Medulla oblongata (tissue), 1 donor: ENCODE measurements at regions not wholly inside any gene's neighbourhood (a gene's known extent, or its start where the extent isn't known, plus 50 kb on each side); places are given as distances from the start of the nearest gene placed in this dataset.

Source experiments
- DNase-seq: peaks from one replicate; pipeline ENCODE4 v3.0.0-alpha.2; 2015; ENCODE audit errors: extremely low spot score

DNA sequence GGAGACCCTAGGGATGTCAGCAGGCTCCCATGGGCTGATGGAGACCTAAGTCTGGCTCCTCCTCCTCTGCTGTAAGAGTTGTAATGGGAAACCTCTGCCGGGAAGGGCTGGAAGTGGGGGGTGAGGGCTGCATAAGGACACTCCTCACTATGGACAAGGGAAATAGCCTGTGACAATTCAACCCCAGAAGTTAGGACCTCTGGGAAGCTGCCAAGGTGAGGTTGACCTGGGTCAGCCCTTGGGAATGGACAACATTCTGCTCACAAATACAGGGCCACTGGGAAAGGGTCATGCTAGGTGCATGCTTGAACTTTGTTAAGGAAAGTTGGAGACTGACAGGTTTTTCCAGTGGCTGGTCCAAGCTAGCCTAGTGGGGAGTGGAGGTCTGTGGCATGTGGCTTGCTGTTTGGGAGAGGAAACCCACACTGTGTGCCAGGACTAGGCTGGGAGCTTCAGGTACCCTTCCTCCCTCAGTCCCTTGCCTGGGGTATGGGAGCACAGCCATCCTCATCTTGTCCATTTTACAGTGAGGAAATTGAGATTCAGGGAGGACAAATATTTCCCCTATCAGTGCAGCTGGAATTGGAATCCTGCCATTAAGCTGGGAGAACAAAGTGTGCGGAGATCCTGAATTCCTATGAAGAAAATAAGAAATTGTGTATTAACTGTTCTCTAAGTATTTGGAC, 190.4 kb downstream of the SALL1 start:
- DNase-seq = no peak

DNA sequence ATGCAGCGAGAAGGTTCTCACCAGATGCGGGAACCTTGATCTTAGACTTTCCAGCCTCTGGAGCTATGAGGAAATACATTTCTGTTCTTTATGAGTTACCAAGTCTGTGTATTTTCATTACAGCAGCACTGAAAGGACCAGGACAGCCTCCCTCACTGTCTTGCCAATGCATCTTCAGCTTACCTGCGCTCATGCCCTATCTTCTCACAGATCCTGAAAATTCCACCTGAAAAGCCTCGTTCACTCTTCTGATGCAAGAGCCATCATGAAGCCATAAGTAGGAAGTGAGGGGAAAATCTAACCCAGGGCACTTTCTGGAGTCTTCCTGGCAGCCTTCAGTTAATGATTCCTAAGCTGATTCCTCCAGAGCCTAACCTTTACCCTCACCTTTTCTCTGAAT, 194.0 kb downstream of the SALL1 start:
- no peak for DNase-seq

DNA sequence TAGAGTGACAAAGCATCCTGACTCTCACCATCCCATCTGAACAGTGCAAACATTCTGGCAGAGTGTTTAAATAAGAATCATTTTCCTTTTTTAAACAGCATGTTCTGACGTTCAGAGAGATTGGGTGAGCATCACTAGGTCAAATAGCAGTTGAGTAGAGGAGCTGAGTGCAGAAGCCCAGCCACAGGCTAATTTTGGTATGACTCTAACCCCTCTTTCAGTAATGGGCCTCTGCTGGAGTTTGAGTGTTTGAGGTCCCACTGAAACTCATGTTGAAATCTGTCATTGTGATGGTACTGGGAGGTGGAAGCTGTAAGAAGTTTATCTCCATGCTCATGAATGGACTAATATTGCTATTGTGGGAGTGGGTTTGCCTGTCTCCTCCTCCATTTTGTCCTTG, 194.4 kb downstream of the SALL1 start:
- DNase-seq = no peak

DNA sequence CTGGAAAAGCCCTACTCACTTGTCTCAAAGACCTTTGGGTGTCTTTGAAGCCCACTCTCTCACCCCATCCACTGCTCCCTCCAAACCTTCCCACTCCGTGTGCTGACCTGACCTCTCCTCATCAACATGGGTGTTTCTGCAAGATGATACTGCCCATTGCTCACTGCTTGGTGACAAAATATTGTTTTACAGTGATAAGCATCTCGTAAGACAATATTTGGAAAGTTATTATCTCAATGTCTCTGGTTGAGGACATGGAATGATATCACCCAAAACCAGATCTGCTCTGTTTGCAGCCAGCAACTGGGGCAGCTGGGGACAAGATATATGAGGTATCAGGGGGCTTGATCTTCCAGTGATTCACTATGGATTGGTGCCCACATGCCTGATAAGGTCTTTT, 195.8 kb downstream of the SALL1 start:
- DNase-seq = no peak

DNA sequence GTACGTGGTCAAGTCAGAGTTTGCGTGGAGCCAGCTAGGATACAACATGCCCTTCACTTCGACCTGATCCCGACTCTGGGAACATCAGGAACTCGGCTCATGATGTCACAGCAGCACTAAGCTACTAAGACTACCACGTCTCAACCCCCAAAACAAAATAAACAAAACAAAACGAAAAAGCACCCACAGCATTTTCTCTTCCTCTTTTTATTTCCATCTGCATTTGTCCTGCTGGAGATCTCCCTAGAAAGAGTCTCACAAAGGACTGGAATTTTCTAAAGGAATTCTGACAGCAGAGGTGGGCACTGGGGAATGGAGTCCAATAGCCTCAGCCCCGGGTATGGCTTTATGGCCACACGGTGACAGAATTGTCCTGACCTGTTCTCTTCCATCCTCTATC, 196.6 kb downstream of the SALL1 start:
- DNase-seq = no peak

DNA sequence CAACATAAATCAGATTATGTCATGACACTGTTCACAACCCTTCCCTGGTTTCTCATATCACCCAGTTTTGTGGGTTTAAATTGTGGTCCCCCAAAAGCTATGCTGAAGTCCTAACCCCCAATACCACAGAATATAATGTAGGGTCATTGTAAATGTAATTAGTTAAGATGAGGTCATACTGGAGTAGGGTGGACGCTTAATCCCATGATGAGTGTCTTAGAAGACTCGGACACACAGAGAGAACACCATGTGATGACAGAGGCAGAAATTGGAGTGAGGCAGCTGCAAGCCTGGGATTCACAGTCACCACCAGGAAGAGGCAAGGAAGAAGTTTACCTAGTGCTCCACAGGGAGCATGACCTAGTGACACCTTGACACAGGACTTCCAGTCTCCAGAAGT, 197.8 kb downstream of the SALL1 start:
- DNase-seq = no peak

DNA sequence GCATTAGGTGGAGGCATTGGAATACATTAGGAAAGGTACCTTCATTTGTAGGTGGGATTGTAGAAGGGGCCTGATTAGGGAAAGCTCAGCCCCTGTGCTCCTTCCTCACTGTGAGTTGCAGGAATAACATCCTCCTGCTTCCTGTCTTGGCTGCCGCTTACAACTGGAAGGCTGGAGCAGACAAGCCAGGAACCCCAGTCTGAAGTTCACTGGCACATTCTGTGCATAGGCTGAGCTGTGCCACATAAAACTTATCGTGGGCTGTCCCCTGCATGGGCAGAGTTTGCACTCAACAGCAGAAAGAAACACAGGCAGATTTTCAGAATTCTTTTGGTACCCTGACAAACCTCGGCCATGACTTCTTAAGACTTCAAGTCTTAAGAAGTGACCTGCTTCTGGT, 200.1 kb downstream of the SALL1 start:
- no peak for DNase-seq

DNA sequence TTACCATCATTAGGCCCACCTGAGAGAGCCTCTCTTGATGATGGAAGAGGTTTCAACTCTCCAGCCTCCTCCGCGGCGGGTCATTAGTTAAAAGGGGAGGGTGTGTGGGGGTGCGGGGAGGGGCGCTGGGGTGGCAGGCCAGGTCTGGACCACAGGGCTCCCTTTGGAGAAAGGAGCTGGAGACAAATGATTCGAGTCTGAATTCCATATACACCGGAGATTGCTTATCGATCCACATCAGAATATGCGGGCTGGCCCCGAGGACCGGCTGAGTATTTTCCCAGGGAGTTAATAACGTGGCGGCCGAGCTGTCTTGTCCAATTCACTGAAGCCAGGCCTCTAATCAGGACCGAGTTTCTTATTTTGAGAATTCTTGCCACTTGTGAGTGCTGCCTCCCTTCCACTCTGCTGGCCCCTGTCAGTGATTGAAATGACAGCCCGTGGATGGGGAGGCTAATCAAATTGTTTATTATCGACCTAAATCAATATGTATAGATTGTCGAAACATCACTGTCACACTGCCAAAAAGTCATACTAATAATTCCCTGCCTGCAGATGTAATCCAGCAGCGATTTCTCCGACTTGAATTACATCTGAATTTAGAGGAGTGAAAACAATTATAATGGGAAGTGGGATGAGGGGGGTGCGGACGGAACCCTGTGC, 202.7 kb downstream of the SALL1 start:
- no peak for DNase-seq

DNA sequence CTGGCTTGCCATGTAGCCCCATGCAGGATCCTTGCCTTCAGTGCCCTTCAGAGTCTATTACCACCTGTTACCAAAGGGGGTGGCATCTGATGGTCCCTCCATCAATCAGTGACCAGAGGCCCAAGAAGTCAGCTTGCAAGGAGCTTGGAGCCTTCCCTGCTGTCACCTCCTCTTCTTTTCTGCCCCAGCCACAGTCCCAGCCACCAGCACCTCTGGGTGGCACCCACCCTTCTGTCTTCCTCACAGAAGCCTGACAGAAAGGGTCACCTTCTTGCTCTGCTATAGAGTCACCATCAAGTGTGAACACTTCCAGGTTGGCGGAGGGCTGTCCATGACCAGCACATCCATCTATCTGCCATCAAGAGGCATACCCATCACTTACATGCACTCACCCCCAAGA, 203.2 kb downstream of the SALL1 start:
- DNase-seq = no peak

DNA sequence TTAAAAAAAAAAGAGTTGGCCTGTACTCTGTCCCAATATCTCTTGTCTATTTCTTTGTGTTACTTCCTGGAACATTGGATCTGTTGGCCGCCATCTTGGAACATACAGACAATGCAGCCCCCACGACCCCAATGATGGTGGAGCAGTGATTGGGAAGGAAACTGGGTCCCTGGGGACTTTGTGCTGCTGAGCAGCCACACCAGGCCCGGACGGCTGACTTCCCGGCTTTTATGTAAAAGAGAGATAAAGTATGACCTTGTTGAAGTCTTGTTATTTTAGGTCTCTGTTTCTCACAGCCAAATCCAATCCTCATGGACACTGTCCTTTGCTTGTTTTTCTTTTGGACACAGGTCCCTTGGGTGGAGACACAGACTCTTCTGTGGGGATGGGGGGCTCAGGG, 204.5 kb downstream of the SALL1 start:
- no peak for DNase-seq

DNA sequence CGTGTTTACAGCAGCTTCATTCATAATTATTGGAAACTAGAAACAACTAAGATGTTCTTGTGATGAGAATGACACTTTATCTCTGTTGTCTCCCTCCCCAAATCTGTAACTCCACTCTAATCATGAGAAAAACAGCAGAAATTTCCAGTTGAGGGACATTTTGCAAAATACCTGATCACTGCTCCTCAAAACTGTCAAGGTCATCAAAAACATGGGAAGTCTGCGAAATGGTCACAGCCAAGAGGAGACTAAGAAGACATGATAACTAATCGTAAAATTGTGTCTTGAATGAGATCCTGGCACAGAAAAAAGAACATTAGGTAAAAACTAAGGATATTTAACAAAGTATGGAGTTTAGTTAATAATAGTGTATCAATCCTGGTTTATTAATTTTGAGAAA, 204.2 kb downstream of the CYLD start:
- no peak for DNase-seq

DNA sequence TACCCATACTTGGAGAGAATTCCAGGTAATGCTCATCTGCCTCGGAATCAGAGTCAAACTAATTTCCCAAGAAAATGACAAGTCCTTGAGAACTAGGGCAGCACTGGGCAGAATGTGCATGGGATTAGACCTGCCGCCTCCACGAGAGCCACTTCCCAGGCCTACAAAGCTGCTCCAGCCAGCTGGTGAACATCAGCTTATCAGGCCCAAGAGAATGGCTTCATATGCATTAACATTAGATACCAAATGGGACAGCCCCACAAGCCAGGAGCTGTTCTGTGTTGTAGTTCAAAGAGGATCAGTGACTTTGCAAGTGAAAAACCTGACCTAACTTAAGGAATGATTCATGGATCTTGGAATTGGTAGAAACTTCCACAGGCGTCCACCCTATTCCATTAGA, 203.3 kb downstream of the CYLD start:
- no peak for DNase-seq

DNA sequence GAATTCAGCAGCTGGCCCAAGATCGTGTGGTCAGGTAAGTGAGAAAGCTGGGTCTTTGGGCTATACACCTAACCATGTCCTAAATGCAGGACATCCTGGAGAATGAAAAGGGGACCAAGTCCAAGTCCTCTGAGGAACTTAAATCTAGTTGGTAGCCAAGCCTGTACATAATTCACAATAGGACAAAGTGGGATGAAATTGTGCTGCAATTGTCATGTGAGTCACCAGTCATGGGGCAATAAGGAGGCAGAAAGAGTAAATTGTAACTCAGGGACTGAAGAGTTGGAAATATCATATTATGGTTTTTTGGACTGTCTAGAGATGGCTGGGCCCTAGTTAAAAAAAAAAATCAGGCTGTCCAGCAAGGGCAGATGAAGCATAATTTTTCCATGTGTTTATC, 202.6 kb downstream of the CYLD start:
- no peak for DNase-seq

DNA sequence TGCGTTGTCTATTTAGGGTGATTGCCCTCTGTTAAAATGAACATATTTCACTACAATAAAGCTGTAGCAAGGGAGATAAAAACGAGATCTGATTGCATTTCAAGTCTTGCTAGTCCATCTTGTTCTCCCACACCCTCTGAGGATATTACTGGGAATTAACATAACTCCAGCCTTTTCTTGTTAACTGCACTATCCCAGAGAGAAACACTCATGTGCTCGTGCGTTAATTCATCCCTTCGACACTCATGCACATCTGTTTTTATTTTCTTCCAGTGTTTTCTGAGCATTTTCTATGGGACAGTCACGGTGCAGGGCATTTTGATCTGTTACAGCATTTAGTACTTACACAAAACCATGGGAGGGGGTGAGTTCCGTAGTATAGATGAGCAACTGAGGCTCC, 202.1 kb downstream of the CYLD start:
- no peak for DNase-seq

DNA sequence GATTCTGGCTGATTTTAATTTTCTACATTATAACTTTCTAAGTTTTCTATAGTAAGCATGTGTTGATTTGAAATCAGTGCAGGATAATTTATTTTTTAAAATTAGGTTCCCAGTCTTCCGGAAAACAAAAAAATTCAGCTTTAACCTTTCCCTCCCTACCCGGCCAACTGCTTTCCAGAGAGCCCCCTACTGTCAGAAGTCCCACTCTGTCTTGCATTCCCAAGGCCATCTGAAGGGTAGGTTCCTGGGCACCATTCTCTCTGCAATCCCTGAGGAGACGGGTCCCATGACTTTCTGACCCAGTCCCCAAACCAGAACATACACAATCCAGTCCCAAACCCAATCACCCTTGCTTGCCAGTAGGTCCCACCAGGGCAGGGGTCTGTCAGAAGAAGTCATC, 200.3 kb downstream of the CYLD start:
- DNase-seq = no peak

DNA sequence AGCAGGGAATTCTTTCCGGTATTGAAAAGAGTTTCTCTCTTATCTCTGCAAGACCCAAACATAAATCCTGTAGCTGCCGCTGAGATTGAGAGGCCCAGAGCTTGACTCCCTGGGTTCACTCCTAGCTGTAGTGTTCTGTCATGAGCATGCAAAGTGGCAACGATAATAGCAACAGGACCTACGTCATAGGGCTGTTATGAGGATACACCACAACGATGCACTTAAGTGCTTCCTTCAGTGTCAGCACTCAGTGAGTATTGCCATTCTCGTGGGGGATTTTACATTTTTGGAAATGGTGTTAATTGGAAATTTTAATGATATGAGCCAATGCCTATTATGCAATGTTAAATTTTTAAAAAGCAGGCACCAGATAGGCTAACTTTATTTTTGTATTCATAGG, 199.8 kb downstream of the CYLD start:
- DNase-seq = no peak

DNA sequence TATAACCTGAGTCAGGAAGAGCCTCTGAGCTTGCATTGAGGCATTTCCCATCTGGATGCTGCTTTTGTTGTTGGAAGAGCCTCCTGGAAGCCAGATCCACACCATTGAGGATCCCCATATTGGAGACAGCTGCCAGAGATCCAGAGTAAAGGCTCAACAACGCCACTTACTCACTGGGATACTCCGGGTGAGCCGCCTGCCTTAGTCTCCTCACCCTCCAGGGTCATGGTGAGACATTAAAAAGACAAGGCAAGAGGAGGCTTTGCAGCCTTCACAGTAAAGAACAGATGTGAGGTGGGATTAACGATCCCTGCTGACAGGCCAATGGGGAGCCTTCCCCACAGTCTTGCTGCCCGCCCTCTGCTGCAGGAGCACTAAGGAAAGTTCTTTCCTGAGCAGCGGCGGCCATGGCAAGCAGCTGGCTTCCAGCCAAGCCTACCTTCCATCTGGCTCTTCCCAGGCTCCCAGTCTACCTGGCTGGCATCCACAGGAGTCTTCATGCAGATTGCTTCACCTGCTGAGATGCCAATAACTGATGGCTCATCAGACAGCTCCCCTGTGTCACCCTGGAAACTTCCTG, 198.5 kb downstream of the CYLD start:
- no peak for DNase-seq

DNA sequence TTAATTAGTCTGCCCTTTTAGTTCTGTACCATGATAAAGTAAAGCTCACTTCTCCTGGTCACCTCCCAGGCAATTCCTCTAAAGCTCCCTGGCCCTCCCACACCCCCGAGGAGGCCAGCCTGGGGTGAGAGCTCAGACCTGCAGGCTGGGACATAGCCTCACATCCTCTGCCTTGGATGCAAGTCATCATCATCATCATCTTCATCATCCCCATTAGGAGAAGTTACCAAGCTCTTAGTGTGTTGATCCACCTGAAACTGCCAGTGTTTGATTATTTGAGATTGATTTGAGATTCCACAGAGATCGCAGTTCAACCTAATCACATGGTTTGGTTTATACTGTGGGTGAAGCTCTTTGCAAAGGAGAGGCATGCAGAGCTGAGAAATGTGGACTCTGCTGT, 197.5 kb downstream of the CYLD start:
- no peak for DNase-seq

DNA sequence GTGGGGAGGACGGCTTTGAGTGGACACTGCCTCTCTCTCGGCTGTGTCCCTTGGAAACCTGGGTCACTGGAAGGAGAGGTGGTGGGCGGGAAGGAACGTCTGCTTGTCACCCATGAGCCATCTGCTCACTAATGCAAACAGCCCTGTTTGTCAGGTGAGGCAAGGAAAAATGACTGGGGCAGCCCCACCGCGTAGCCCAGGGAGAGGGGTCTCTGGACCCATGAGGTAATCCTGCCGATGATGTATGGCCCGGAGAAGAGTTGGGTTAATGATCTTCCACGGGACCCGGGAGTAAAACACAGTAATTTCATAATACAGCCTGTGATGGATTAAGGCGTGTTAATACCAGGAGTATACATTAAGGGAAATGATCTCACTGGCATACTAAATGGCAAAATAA, 197.0 kb downstream of the CYLD start:
- DNase-seq = no peak

DNA sequence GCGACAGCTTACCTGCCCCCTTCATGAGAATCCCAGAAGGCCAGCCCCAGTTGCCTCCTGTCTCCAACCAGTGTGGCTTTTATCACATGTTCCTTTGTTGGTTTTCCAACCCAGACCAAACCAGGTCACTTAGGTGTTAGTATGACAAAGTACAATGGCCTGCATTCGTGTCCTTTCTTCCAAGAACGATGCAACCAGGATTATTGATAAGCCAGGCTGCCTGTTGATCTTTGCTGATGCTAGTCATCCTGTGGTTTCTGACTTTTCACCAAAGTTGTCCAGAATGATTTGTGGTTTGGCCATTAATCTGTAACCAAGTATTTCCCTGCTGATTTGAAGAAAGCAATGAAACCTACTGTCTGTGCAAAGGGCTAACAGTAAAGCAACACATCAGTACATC, 191.4 kb downstream of the CYLD start:
- DNase-seq = no peak

DNA sequence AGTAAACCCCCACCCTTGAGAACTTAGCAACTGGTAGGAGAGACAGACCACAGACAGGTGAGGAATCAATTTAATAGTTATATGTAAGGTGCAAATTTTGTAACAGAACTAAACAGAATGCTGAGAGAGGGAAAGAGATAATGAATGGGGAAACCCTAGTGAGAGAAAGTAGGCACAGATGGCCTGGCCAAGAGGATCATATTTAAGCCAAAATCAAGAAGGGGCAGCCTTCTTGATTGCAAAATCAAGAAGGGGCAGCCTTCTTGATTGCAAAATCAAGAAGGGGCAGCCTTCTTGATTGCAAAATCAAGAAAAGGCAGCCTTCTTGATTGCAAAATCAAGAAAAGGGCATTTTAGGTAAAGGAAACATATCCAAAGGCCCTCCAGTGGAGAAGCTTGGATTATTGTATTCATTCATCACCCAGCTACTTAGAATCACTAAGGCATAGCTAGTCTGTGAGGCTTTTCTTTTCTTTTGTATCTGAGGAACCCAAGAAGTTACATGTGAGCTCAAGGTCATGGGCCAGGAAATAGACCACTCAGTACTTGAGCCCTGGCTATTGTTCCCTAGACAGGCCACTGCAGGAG, 190.6 kb downstream of the CYLD start:
- DNase-seq = no peak

DNA sequence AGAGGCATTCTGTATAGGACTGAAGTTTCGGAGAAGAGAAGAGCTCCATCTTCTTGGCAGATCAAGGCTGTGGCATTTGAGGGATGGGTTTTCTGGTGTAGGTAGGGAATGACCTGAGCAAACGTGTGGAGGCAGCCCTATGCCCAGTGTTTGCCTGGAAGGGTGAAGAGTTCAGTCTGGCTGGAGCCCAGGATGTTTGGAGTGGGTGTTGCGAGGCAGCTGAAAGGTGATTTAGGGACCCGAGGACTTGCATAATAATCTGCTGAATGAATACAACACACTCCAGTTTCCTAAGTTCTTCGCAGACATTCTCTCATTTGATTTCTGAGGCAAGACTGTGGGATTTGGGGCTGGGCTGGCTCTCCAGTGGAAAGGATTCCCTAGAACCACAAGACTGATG, 186.2 kb downstream of the CYLD start:
- DNase-seq = no peak

DNA sequence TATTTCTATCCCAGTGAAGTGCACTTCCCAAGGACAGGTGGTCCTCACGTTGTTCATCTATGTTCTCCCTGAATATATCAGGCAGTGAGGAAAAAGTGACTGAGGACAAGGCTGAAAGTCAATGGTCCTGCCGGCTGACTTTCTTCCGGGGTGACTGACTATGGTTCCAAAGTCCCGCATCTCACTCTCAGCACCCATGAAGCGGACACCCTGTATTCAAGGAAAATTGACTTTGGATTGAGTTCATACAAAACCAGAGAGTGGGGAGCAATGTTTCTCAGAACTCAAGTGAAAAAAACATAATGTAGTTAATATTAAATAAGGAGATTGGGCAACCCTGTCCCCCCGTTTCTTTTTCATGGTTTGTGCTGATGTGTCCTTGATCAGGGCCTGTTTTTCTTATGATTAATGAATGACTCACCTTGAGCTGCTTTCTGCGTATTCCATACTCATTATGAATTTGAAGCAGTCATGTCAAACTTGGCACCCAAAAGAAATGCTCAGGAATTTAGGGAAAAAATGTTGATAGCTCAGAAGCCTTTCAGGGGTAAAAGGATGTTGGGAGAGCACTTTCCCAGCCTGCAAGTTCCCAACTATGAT, 184.0 kb downstream of the CYLD start:
- DNase-seq = no peak
